Activated CD4-positive, alpha-beta T cell treated with anti-CD3 and anti-CD28 coated beads for 24 hours (primary cell): ENCODE measurements at regions not wholly inside any gene's neighbourhood (a gene's known extent, or its start where the extent isn't known, plus 50 kb on each side); places are given as distances from the start of the nearest gene placed in this dataset.

Source experiments
- DNase-seq, 2 donors: peaks; one replicate each; pipeline ENCODE4 v3.0.0-alpha.2; 2020; ENCODE audit warnings: low read depth in 2 of 2

DNA sequence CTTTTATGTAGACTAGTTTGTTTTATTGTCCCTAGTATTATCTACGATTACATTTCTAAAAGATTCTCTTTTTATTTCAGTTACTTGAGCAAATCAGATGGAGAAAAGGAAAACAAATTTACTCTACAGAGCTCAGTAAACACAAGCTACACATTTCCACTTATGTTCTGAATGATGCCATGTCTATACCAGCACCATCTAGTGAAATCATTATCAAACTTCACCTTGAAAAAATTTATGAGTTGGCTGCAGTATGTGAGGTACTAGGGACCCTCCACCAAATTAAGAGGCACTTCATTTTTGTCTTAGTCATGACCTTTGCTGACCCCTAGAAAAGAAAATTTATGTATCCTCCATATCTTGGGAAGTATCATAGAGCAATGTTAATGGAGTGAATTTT lies 827.4 kb downstream of the SI start:
- DNase-seq: no peak

DNA sequence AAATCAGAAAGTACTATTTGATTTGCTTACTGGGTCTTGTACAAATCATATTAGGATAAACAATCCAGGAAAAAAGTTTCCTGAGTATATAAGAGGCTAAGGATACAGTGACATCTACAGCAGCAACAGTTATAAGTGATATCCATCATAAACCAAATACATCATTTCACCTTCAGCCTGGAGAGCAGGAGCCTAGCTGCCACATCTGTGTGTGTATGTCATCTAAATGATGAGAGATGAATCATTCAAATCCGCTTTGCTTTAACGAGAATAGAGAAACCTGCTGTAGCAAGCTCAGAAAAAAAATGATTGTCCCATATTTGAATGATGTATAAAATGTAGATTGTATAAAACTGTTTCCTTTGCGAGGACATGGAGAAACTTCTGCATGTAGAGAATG lies 841.4 kb downstream of the SI start:
- no peak for DNase-seq

DNA sequence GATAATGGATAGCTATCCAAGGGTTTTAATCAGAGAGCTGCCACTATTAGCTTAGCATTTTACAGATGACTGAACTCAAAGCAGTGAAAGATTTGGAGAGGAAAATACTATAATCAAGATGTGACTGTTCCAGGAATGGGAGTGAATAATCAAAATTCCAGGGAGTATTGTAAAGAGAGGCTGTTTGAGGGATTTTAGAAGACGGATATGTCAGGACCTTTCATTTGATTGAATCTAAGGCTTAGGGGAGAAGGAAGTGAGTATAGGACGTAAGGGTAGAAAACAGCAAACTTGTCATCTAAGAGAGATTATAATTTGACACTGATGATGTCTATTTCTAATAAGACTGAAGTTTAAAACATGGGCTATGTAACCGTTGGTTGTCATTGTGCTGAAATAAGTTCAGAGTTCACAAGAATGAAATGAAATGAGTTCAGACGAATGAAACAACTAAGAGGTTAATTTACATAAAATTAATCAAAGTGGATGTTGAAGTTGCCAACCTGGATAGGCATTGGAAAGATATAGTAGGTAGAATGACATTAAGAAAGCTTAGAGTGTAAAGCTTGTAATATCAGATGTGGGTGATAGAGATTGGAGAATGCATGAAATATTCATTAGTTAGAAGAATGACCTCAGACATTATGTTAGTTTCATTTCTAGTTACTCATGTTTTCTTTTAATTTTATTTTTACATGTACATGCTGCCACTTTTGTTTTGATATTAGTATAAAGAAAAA lies 842.8 kb downstream of the SI start:
- DNase-seq: no peak

DNA sequence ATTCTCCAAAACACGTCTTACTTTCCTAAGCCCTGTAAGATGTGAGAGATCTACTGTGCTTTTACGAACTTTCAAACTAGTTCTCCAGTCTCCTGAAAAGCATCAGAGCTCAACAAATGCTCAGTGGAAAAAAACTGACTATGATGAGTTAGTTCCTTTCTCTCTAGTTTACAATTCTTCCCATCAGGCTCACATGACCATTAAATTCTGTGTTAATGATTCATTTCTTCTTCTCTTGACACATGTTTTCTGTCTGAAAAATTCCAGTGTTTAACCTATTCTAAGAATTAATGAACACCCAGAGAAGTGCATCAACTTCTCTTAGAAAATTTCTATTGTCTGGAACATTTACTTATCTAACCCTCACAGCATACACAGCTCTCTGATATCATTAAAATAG lies 844.3 kb downstream of the SI start:
- DNase-seq: no peak

DNA sequence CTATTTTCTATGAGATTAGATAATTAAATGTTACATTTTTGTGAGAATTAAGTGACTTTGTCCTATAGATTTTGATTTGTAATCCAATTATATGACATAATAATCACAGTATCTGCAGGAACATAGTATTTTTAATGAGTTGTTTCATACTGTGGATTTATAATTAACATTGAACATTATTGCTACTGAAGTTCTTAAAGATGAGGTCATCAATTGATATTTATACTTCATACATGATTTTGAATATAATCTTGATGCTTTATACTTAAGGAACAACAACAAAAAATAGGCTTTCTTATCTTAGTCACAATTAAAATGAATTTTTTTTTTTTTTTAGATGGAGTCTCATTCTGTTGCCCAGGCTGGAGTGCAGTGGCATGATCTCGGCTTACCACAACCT lies 846.6 kb downstream of the SI start:
- no peak for DNase-seq

DNA sequence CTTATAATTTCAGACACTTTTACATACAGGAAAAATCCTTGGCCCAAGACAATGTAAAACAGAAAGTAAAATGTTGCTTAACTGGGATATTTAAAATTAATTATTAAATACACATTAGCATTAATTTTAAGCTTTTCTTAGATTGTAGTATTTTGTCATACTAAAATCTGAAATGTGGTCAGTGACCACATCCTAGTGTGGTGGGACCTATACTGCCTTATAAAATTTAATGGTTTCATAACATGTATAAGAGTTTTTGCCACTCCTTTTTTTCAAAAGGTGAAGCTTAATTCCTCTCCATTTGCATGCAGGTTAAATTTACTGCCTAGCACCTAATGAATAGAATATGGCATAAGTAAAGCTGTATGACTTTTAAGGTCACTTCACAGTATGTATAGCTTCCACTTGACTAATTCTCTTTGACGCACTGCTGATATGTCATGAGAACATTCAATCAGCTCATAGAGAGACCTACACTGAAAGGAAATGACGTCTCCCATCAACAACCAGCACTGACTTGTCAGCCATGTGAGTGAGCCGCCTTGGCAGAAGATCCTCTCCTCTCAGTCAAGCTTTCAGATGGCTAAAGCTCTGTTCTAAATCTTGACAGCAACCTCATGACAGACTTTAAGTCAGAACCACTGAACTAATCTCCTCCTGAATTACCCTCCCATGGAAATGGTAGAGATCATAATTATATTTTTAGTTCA lies 847.8 kb downstream of the SI start:
- DNase-seq: no peak

DNA sequence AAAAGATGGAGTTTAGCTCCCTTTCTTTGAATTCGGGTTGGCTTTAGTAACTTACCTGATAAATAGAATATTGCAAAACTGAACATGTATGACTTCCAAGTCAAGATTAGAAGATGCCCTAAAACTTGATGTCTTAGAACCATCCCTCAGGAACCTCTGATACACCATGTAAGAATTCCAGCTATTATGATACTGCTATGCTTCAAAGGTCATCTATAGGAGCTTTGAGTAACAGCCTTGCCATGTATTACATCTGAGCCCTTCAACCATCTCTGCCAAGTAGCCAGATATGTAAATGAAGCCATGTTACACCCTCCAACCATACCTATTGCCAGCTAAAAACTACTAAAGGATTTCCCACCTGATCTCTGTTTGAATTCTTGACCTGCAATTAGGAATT lies 854.2 kb downstream of the SI start:
- no peak for DNase-seq

DNA sequence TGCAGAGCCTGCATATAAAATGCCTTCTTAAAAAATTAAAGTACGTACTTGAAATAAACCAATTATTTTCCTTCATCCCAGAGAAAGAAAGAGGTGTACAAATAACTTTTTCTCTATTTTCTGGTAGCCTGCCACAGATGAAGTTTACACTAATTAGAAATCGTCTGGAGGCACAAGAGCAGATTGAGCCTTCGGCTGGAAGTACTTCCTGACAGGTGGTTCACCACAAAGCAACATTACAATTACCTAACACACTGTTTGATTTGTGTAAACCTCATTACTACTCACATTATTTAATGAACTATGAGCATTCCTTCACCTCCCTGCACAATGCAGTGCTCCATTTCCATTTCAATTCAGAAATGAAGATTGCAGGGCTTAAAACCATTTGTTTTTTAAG lies 856.1 kb downstream of the SI start:
- DNase-seq: no peak

DNA sequence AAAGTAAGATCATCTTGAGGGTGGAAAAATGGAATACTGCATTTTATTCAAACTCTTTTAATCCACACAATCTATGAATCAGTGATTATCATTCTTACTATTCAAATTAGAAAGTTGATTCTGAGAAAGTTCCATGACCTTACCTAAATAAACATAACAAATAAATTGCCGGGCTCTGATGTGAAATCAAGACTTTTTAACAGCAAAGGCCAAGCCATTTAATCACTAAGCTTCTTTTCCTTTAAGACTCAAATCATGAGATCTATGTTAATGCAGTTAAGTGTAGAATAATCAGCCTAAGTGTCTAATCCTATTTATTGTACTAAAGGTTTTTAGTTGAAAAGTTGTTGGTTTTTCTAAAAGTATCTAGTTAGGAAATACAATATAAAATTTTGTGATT lies 857.0 kb downstream of the SI start:
- no peak for DNase-seq

DNA sequence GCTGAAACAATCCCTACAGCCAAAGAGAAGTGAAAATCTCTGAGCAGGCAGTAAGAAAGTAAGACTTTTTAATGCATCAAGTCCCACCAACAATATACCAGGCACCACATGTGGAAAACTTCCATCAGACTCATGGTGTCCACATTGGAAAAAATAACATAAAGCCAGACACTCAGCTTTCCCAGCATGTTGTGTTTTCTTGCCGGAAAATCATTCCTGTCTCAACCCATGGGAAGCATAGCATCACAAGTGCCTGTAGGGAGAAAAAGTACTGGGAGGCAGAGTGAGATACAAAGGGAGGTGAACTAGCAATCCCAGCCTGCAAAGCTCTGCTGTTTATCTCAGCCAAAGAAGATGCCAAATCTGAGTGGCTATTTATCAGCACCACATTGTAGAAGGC lies 868.9 kb downstream of the SI start:
- DNase-seq: no peak

DNA sequence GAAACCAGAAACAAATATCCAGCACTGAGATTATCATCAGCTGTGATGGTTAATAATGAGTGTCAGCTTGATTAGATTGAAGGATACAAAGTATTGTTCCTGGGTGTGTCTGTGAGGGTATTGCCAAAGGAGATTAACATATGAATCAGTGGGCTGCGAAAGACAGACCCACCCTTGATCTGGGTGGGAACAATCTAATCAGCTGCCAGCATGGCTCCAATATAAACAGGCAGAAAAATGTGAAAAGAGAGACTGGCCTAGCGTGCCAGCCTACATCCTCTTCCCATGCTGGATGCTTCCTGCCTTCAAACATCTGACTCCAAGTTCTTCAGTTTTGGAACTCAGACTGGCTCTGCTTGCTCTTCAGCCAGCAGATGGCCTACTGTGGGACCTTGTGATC lies 869.5 kb downstream of the SI start:
- no peak for DNase-seq

DNA sequence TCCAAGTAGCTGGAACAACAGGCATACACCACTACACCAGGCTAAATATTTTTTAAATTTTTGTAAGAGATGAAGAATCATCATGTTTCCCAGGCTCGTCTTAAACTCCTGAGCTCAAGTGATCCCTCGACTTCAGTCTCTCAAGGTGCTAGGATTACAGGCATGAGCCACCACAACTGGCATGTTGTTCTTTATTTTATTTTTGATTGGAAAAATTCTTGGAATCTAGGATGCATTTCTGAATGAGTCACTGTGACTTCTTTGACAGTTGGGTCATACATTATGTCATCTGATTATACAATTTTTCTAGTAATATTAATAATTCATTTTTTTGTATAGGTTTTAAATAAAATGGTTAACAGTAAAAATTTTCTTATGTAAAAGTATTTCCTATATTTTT lies 870.2 kb downstream of the SI start:
- DNase-seq: no peak

DNA sequence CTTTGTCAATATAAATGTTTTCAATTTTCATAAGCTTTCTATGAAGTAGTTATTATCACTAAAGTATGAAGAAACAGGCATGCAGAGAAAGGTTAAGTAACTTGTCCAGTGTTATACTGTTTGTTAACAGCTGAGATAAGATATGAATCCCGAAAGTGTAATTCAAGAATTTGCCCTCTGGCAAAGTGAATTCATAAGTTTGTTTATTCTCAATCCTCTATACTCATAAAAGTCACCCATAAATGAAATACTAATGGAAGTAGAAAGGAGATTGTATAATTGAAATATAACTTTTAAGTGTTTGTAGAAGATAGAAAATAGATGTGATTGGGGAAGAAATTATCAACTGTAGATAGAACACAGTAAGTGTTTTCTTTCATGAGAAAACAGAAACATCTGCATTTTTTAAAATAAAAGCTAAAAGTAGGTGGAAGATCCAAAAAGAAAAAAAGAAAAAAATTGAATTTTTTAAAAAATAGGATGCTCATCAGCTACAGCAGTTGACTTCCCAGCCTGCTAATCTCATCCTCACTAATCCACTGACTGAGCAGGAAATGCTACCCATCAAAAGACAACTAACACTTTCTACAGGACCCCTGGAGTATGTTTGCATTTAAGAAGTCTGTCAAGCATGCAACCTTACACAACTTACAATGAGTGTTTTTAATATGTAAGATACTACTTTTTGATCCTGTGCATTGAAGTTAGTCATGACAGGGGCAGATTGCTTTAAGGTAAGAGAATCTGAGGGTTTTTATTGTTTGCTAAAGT lies 878.1 kb downstream of the SI start:
- DNase-seq: no peak

DNA sequence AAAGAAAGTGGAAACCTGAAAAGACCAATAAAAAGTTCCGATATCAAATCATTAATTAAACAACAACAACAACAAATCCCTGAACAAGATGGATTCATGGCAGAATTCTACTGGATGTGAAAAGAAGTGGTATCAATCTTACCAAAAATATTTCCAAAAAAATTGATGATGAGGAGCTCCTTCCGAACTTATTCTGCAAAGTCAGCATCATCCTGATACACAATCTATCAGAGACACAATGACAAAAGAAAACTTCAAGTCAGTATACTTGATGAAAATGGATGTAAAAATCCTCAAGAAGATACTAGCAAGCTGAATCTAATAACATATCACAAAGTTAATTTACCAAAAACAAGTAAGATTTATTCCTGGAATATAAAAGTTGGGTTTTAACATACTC lies 881.8 kb downstream of the SI start:
- no peak for DNase-seq

DNA sequence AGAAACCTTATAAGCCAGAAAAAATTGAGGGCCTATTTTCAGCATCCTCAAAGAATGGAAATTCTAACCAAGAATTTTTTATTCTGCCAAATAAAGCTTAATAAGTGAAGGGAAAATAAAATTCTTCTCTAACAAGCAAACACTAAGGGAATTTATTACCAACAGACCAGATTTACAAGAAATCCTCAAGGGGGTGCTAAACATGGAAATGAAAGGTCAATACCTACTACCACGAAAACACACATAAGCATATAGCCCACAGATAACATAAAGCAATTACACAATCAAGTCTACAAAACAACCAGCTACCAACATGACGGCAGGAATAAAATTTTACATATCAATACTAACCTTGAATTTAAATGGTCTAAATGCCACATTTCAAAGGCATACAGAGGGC lies 883.5 kb downstream of the SI start:
- DNase-seq: no peak

DNA sequence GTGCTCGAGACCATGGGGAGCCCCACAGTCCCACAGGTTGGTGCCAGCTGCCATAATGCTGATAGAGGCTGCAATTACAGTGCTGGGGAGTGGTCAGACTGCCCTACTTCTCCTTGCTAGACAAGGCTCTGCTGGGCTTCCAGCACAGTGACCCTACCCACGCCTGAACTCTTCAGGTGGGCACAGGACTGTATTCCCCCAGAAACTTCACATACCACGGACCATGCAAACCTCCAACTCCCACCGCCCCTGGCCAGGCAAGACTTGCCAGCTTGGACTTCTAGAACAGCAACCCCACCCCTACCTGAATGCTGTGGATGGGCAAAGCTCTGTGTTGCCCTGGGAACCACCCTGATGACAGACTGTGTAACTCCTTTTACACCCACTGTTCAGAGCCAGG lies 885.3 kb downstream of the SI start:
- no peak for DNase-seq

DNA sequence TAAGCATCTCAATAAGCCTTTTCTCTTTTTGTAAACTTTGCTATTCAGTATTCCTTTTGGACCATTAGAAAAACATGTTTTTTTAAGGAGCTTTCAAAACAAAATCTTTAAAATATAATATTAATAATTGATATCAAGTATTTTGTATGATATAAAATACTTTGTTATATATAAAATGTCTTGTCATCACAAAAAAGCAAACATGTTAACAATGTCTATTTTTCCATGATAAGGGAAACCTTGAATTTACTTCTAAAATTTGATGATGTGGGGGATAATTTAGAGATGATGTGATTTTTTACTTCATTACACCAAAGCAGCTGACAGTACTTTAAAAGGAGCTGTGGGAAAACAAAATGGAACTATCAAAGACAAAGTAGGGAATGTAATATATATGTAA lies 887.7 kb downstream of the SI start:
- no peak for DNase-seq

DNA sequence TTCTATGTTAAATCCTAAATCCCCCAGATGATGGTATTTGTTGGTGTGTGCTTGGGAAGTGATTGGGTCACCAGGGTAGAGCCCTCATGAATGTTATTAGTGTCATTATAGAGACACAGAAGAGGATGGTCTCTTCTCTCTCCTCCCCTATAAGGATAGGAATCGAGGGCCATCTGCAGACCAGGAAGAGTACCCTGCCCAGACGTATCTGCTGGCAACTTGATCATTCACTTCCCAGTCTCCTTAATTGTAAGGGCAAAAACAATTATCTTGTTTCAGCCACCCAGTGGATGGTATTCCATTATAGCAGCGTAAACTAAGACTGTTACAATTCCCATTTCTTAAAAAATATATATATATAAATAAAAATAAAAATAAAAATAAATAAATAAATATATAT lies 892.2 kb downstream of the SI start:
- DNase-seq: no peak

DNA sequence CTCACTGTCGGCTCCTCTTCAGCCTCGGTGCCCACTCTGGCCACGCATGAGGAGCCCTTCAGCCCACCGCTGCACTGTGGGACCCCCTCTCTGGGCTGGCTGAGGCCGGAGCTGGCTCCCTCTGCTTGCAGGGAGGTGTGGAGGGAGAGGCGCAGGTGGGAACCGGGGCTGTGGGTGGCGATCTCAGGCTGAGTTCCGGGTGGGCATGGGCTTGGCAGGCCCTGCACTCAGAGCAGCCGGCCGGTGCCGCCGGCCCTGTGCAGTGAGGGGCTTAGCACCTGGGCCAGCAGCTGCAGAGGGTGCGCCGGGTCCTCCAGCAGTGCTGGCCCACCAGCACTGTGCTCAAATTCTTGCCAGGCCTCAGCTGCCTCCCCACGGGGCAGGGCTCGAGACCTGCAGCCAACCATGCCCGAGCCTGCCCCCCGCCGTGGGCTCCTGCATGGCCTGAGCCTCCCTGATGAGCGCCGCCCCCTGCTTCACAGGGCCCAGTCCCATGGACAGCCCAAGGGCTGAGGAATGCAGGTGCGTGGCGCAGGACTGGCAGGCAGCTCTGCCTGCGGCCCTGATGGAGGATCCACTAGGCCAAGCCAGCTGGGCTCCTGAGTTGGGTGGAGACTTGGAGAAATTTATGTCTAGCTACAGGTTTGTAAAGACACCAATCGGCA lies 899.1 kb downstream of the SI start:
- no peak for DNase-seq

DNA sequence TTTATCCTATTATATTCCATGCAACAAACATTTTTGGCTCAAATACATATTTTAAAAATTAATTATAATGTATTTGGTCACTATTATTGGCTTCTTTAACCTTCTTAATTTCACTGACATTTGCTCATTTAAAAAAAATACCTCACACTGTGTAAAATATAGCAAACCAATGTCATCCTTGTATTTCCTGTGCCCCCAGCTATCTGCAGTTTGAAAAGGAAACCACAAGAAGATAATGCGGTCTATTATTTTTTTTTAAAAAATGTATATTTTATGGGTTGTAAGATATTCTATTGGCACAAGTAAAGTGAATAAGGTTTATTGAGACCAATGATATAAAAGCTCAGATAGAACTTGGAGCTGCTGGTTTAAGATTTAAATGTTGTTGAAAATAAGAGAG lies 904.2 kb downstream of the SI start:
- no peak for DNase-seq

DNA sequence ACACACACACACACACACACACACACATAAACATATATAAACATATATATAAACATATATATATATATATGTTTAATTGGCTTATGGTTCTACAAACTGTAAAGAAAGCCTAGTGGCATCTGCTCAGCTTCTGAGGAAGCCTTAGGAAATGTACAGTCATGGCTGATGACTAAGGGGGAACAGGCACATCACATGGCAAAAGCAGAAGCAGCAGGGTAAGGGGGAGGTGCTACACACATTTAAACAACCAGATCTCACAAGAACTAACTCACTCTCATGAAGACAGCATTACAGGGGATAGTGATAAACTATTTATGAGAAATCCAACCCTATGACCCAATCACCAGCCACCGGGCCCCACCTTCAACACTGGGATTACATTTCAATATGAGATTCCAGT lies 922.9 kb downstream of the SI start:
- DNase-seq: no peak

DNA sequence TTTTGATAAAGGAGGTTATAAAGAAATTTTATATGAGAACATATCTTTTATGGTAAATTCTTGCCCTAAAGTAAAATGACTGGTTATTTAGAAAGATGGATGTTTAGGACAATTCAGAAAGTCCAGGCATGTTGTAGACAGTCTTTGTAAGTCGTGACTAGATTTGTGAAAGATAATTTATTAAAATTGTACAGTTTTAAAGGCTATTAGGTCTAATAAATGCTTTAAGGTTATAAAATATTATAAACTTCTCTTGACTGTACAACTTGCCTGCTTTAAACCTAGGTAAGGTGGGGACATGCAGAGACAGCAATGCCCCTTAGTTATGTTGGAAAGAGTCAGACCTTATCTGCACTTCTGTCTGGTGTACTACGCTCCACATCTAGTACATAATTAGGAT lies 933.5 kb downstream of the SI start:
- no peak for DNase-seq

DNA sequence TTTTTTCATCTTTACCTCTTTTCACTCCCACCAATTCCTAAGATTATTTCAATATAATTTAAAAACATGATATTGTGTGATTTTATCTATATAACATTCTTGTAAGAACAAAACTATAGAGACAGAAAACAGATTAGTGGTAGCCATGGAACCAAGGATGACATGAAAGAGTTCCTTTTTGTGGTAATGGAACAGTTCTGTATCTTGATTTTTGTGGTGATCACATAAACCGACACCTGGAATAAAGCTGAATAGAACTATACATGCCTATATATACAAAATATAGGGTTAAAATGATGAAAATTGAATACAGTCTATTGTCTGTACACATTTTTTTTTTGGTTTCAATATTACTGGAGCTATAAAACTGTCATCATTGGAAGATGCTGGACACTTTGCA lies 945.4 kb downstream of the SI start:
- no peak for DNase-seq
